Fibroblast of lung (primary cell): ENCODE measurements at regions not wholly inside any gene's neighbourhood (a gene's known extent, or its start where the extent isn't known, plus 50 kb on each side); places are given as distances from the start of the nearest gene placed in this dataset.

ENCODE experiments used
- DNase-seq, 2 donors: peaks; one replicate each; pipeline versions ENCODE4 v3.0.0 to v3.0.0-alpha.2; 2010; ENCODE audit warnings: low read depth in 2 of 2
- H2AFZ ChIP-seq: 2 replicates; pipeline ENCODE4 v1.5.1; 2012; ENCODE audit warnings: low read length, control low read depth, inconsistent platforms
- H3K27ac ChIP-seq: 2 replicates; pipeline ENCODE4 v1.5.1; 2011; ENCODE audit warnings: low read length, control low read depth; ENCODE audit not compliant: insufficient read depth
- H3K27me3 ChIP-seq: 2 replicates; pipeline ENCODE4 v1.5.1; 2011; ENCODE audit warnings: mild to moderate bottlenecking, low read length; ENCODE audit not compliant: control insufficient read depth, insufficient read depth
- H3K36me3 ChIP-seq: 2 replicates; pipeline ENCODE4 v1.5.1; 2011; ENCODE audit warnings: low read length; ENCODE audit not compliant: control insufficient read depth, insufficient read depth
- H3K4me1 ChIP-seq: 2 replicates; pipeline ENCODE4 v1.5.1; 2011; ENCODE audit warnings: low read length; ENCODE audit not compliant: control insufficient read depth, insufficient read depth; ENCODE audit errors: extremely low read depth
- H3K4me2 ChIP-seq: 2 replicates; pipeline ENCODE4 v1.5.1; 2011; ENCODE audit warnings: low read length, control low read depth; ENCODE audit not compliant: insufficient read depth; ENCODE audit errors: extremely low read depth
- H3K4me3 ChIP-seq, 4 experiments: fragments of 200-600 bp in 1 of 4; sonication (generic) in 1 of 4; replicated peaks in 1 of 4; 2 replicates each; pipeline ENCODE4 v1.5.1; 2011 to 2016; ENCODE audit warnings: low read length in 4 of 4, low read depth in 3 of 4, mild to moderate bottlenecking in 3 of 4, control low read depth in 2 of 4, inconsistent platforms in 1 of 4, mixed read lengths in 1 of 4; ENCODE audit not compliant: insufficient read depth in 1 of 4; ENCODE audit errors: control extremely low read depth in 1 of 4
- H3K79me2 ChIP-seq: 2 replicates; pipeline ENCODE4 v1.5.1; 2012; ENCODE audit warnings: mild to moderate bottlenecking, low read length, inconsistent platforms; ENCODE audit not compliant: control insufficient read depth, insufficient read depth
- H3K9ac ChIP-seq: 2 replicates; pipeline ENCODE4 v1.5.1; 2011; ENCODE audit warnings: mild to moderate bottlenecking, low read length, control low read depth; ENCODE audit not compliant: insufficient read depth
- H3K9me3 ChIP-seq: 2 replicates; pipeline ENCODE4 v1.5.1; 2012; ENCODE audit warnings: low read depth, low read length; ENCODE audit not compliant: control insufficient read depth, insufficient read depth
- H4K20me1 ChIP-seq: 2 replicates; pipeline ENCODE4 v1.5.1; 2011; ENCODE audit warnings: low read length; ENCODE audit not compliant: control insufficient read depth, insufficient read depth; ENCODE audit errors: extremely low read depth
- CTCF ChIP-seq, 2 donors: IDR thresholded peaks in 1 of 2; conservative IDR thresholded peaks in 1 of 2; 1 replicate in 1 of 2; 2 replicates in 1 of 2; pipeline ENCODE4 v1.5.1; 2011 to 2012; ENCODE audit warnings: low read length in 2 of 2, control low read depth in 1 of 2, inconsistent platforms in 1 of 2, low read depth in 1 of 2, mild to moderate bottlenecking in 1 of 2
- EZH2 ChIP-seq: IDR thresholded peaks from 2 replicates; pipeline ENCODE4 v1.5.1; 2012; ENCODE audit warnings: low read length, control low read depth, mild to moderate bottlenecking; ENCODE audit errors: missing control alignments

- Histone ChIP-seq H3K27me3 (no peaks in the 10 kb centered on the region), H3K9ac (no peak overlapping the region), H3K9me3 (no peaks in the 10 kb centered on the region), H3K27ac (no peak overlapping the region), H4K20me1 (no peaks in the 10 kb centered on the region), H3K4me2 (no peak overlapping the region), H3K4me3 (no peak overlapping the region), H2AFZ (no peak overlapping the region), H3K4me1 (no peaks in the 10 kb centered on the region), H3K79me2 (no peaks in the 10 kb centered on the region), H3K36me3 (no peaks in the 10 kb centered on the region)
- TF ChIP-seq CTCF (conservative IDR thresholded peaks at IDR 0.05 in 1 of 2, IDR thresholded peaks at IDR 0.05 in 1 of 2; ENCODE audit: low read depth in 1 of 2, low read length in 2 of 2) (no peak), EZH2 (no peak)
- no peak for DNase-seq
Measured at GRCh38 chr2:107093426-107093957, 207.5 kb upstream of the ST6GAL2 start.

- Histone ChIP-seq H3K9ac (no peak overlapping the region), H3K9me3 (no peaks in the 10 kb centered on the region), H3K79me2 (no peaks in the 10 kb centered on the region), H3K27me3 (no peaks in the 10 kb centered on the region), H3K4me1 (no peaks in the 10 kb centered on the region), H3K36me3 (no peaks in the 10 kb centered on the region), H4K20me1 (no peaks in the 10 kb centered on the region), H3K4me3 (no peak overlapping the region), H3K4me2 (no peak overlapping the region), H3K27ac (no peak overlapping the region), H2AFZ (no peak overlapping the region)
- DNase-seq: no peak
- TF ChIP-seq CTCF (conservative IDR thresholded peaks at IDR 0.05 in 1 of 2, IDR thresholded peaks at IDR 0.05 in 1 of 2; ENCODE audit: low read depth in 1 of 2, low read length in 2 of 2): no peak
- TF ChIP-seq EZH2: no peak
Measured at GRCh38 chr2:107094450-107094986, 208.6 kb upstream of the ST6GAL2 start.

- Histone ChIP-seq H3K27ac (no peak overlapping the region), H3K9ac (no peak overlapping the region), H3K4me2 (no peak overlapping the region), H2AFZ (no peak overlapping the region), H3K4me3 (no peak overlapping the region), H3K9me3 (no peaks in the 10 kb centered on the region), H3K36me3 (no peaks in the 10 kb centered on the region), H4K20me1 (no peaks in the 10 kb centered on the region), H3K27me3 (no peaks in the 10 kb centered on the region), H3K79me2 (no peaks in the 10 kb centered on the region), H3K4me1 (no peaks in the 10 kb centered on the region)
- no peak for DNase-seq
- TF ChIP-seq EZH2: no peak
- TF ChIP-seq CTCF (conservative IDR thresholded peaks at IDR 0.05 in 1 of 2, IDR thresholded peaks at IDR 0.05 in 1 of 2; ENCODE audit: low read depth in 1 of 2, low read length in 2 of 2): no peak
Measured at GRCh38 chr2:107102176-107102575, 216.2 kb upstream of the ST6GAL2 start.
